ENCODE measurements at regions not wholly inside any gene's neighbourhood (a gene's known extent, or its start where the extent isn't known, plus 50 kb on each side); places are given as distances from the start of the nearest gene placed in this dataset.

GRCh38 chr6:165791306-165791705, 128.3 kb upstream of the PDE10A start:
- Histone ChIP-seq H3K4me1 (no peaks in the 10 kb centered on the region), H3K36me3 (no peaks in the 10 kb centered on the region), H2AFZ (replicated peaks) (no peak overlapping the region), H3F3A (ENCODE audit: low read depth) (no peaks in the 10 kb centered on the region), H3K4me3 (no peak overlapping the region), H3K4me2 (no peak overlapping the region), H3K27ac (no peak overlapping the region), H4K20me1 (ENCODE audit: low read depth) (no peaks in the 10 kb centered on the region), H3K9me3 (ENCODE audit: low read depth) (no peaks in the 10 kb centered on the region), H3K9ac (no peak overlapping the region), H3K79me2 (ENCODE audit: low read depth) (no peaks in the 10 kb centered on the region), H3K27me3 (no peaks in the 10 kb centered on the region)
- Mint-ChIP-seq H3K27me3 (ENCODE audit: insufficient read depth, low read depth) (peaks cover 3% of the 10 kb centered on the region), H3K36me3 (no peaks in the 10 kb centered on the region), H3K9me3 (no peaks in the 10 kb centered on the region), H3K4me1 (peaks cover 4% of the 10 kb centered on the region), H3K27ac (no peak overlapping the region), H3K4me3 (no peak overlapping the region)
- no peak for DNase-seq (ENCODE audit: low spot score)
- no peak for TF ChIP-seq EZH2 (IDR thresholded peaks at IDR 0.05)

- H4K20me1 ChIP-seq (ENCODE audit: low read depth), result no peaks in the 10 kb centered on the region
- H3K4me1 Mint-ChIP-seq, result no peaks in the 10 kb centered on the region
- H3F3A ChIP-seq (ENCODE audit: low read depth), result no peaks in the 10 kb centered on the region
- H3K36me3 Mint-ChIP-seq, result no peaks in the 10 kb centered on the region
- no peak overlapping the region for H3K27ac ChIP-seq
- H3K36me3 ChIP-seq, result no peaks in the 10 kb centered on the region
- H3K4me2 ChIP-seq, result no peak overlapping the region
- no peak overlapping the region for H3K27ac Mint-ChIP-seq
- no peak for DNase-seq (ENCODE audit: low spot score)
- H3K9me3 Mint-ChIP-seq, result no peaks in the 10 kb centered on the region
- H3K79me2 ChIP-seq (ENCODE audit: low read depth), result no peaks in the 10 kb centered on the region
- peaks cover 9% of the 10 kb centered on the region for H3K27me3 Mint-ChIP-seq (ENCODE audit: insufficient read depth, low read depth)
- no peaks in the 10 kb centered on the region for H3K27me3 ChIP-seq
- H3K9ac ChIP-seq, result no peak overlapping the region
- H3K4me3 Mint-ChIP-seq, result no peak overlapping the region
- no peaks in the 10 kb centered on the region for H3K9me3 ChIP-seq (ENCODE audit: low read depth)
- H3K4me3 ChIP-seq, result no peak overlapping the region
- H3K4me1 ChIP-seq, result no peaks in the 10 kb centered on the region
- TF ChIP-seq EZH2phosphoT487 (IDR thresholded peaks at IDR 0.05) (no peak), CTCF (IDR thresholded peaks at IDR 0.05) (no peak), EZH2 (IDR thresholded peaks at IDR 0.05) (no peak)
- no peak overlapping the region for H2AFZ ChIP-seq (replicated peaks)
Observed at GRCh38 chr6:165782812-165783211, 119.8 kb upstream of the PDE10A start.

GRCh38 chr6:165782134-165782533, 119.1 kb upstream of the PDE10A start:
- DNase-seq (ENCODE audit: low spot score), result no peak
- Histone ChIP-seq H3F3A (ENCODE audit: low read depth) (no peaks in the 10 kb centered on the region), H3K4me3 (no peak overlapping the region), H2AFZ (replicated peaks) (no peak overlapping the region), H3K79me2 (ENCODE audit: low read depth) (no peaks in the 10 kb centered on the region), H3K27ac (no peak overlapping the region), H3K36me3 (no peaks in the 10 kb centered on the region), H3K9me3 (ENCODE audit: low read depth) (no peaks in the 10 kb centered on the region), H3K27me3 (no peaks in the 10 kb centered on the region), H3K4me1 (no peaks in the 10 kb centered on the region), H4K20me1 (ENCODE audit: low read depth) (no peaks in the 10 kb centered on the region), H3K9ac (no peak overlapping the region), H3K4me2 (no peak overlapping the region)
- Mint-ChIP-seq H3K36me3 (no peaks in the 10 kb centered on the region), H3K4me1 (no peaks in the 10 kb centered on the region), H3K4me3 (no peak overlapping the region), H3K27me3 (ENCODE audit: insufficient read depth, low read depth) (peaks cover 7% of the 10 kb centered on the region), H3K27ac (no peak overlapping the region), H3K9me3 (no peaks in the 10 kb centered on the region)
- TF ChIP-seq CTCF (IDR thresholded peaks at IDR 0.05), result no peak
- no peak for TF ChIP-seq EZH2 (IDR thresholded peaks at IDR 0.05)
- no peak for TF ChIP-seq EZH2phosphoT487 (IDR thresholded peaks at IDR 0.05)

- no peak for TF ChIP-seq EZH2phosphoT487 (IDR thresholded peaks at IDR 0.05)
- peak; percentile 20 for TF ChIP-seq CTCF (IDR thresholded peaks at IDR 0.05)
- no peak for TF ChIP-seq EZH2 (IDR thresholded peaks at IDR 0.05)
- no peak overlapping the region for H3K4me3 Mint-ChIP-seq
- no peaks in the 10 kb centered on the region for H3K9me3 ChIP-seq (ENCODE audit: low read depth)
- H3K27me3 ChIP-seq, result no peaks in the 10 kb centered on the region
- no peaks in the 10 kb centered on the region for H3K9me3 Mint-ChIP-seq
- no peak for DNase-seq (ENCODE audit: low spot score)
- no peak overlapping the region for H3K4me2 ChIP-seq
- H3K4me1 ChIP-seq, result no peaks in the 10 kb centered on the region
- H3K4me1 Mint-ChIP-seq, result peaks cover 20% of the 10 kb centered on the region
- no peak overlapping the region for H3K9ac ChIP-seq
- H3K27ac Mint-ChIP-seq, result no peak overlapping the region
- H3K36me3 Mint-ChIP-seq, result no peaks in the 10 kb centered on the region
- H2AFZ ChIP-seq (replicated peaks), result no peak overlapping the region
- no peaks in the 10 kb centered on the region for H4K20me1 ChIP-seq (ENCODE audit: low read depth)
- H3K27me3 Mint-ChIP-seq (ENCODE audit: insufficient read depth, low read depth), result peaks cover 10% of the 10 kb centered on the region
- H3K79me2 ChIP-seq (ENCODE audit: low read depth), result no peaks in the 10 kb centered on the region
- H3F3A ChIP-seq (ENCODE audit: low read depth), result no peaks in the 10 kb centered on the region
- H3K27ac ChIP-seq, result no peak overlapping the region
- H3K4me3 ChIP-seq, result no peak overlapping the region
- H3K36me3 ChIP-seq, result no peaks in the 10 kb centered on the region
Observed at GRCh38 chr6:165777680-165778079, 114.6 kb upstream of the PDE10A start.
